ENCODE measurements at regions not wholly inside any gene's neighbourhood (a gene's known extent, or its start where the extent isn't known, plus 50 kb on each side); places are given as distances from the start of the nearest gene placed in this dataset.

GRCh38 chr5:21689587-21689986, 1163.6 kb downstream of the CDH12 start:
- no peak for TF ChIP-seq CTCF (IDR thresholded peaks at IDR 0.05)
- TF ChIP-seq POLR2A (IDR thresholded peaks at IDR 0.05): no peak
- no peak for TF ChIP-seq POLR2AphosphoS5 (IDR thresholded peaks at IDR 0.05)

Measured in stomach (tissue), 4 donors.